ENCODE measurements at regions not wholly inside any gene's neighbourhood (a gene's known extent, or its start where the extent isn't known, plus 50 kb on each side); places are given as distances from the start of the nearest gene placed in this dataset.
A peak's percentile ranks its signal among the peaks of the same experiment; 100 is the strongest.

- DNase-seq (ENCODE audit: low read depth): no peak
- no peak overlapping the region for H3K4me3 ChIP-seq (ENCODE audit: control insufficient read depth, low read depth, low read length)
- no peak for TF ChIP-seq CTCF (IDR thresholded peaks at IDR 0.05; ENCODE audit: control insufficient read depth, insufficient read depth, low read depth, low read length, missing control alignments)
These were observed 856.8 kb upstream of the ACVR2A start for GRCh38 chr2:146987996-146988395.

GRCh38 chr2:146986161-146986560 lies 858.7 kb upstream of the ACVR2A start:
- DNase-seq (ENCODE audit: low read depth): no peak
- no peak for TF ChIP-seq CTCF (IDR thresholded peaks at IDR 0.05; ENCODE audit: control insufficient read depth, insufficient read depth, low read depth, low read length, missing control alignments)
- no peak overlapping the region for H3K4me3 ChIP-seq (ENCODE audit: control insufficient read depth, low read depth, low read length)

- DNase-seq (ENCODE audit: low read depth): no peak
- no peak for TF ChIP-seq CTCF (IDR thresholded peaks at IDR 0.05; ENCODE audit: control insufficient read depth, insufficient read depth, low read depth, low read length, missing control alignments)
- no peak overlapping the region for H3K4me3 ChIP-seq (ENCODE audit: control insufficient read depth, low read depth, low read length)
These were observed 859.1 kb upstream of the ACVR2A start for GRCh38 chr2:146985753-146986152.

GRCh38 chr2:146984014-146984413 lies 860.8 kb upstream of the ACVR2A start:
- no peak overlapping the region for H3K4me3 ChIP-seq (ENCODE audit: control insufficient read depth, low read depth, low read length)
- no peak for DNase-seq (ENCODE audit: low read depth)

GRCh38 chr2:146982393-146982846 lies 862.4 kb upstream of the ACVR2A start:
- H3K4me3 ChIP-seq (ENCODE audit: control insufficient read depth, low read depth, low read length): no peak overlapping the region
- TF ChIP-seq CTCF (IDR thresholded peaks at IDR 0.05; ENCODE audit: control insufficient read depth, insufficient read depth, low read depth, low read length, missing control alignments): no peak
- peak; percentile 59 for DNase-seq (ENCODE audit: low read depth)

More at GRCh38 chr2:146984014-146984413, 860.8 kb upstream of the ACVR2A start:
- TF ChIP-seq CTCF (IDR thresholded peaks at IDR 0.05; ENCODE audit: control insufficient read depth, insufficient read depth, low read depth, low read length, missing control alignments): no peak

GRCh38 chr2:146981921-146982320 lies 862.9 kb upstream of the ACVR2A start:
- TF ChIP-seq CTCF (IDR thresholded peaks at IDR 0.05; ENCODE audit: control insufficient read depth, insufficient read depth, low read depth, low read length, missing control alignments): no peak

GRCh38 chr2:146979746-146980145 lies 865.1 kb upstream of the ACVR2A start:
- H3K4me3 ChIP-seq (ENCODE audit: control insufficient read depth, low read depth, low read length): no peak overlapping the region
- no peak for TF ChIP-seq CTCF (IDR thresholded peaks at IDR 0.05; ENCODE audit: control insufficient read depth, insufficient read depth, low read depth, low read length, missing control alignments)
- no peak for DNase-seq (ENCODE audit: low read depth)

More at GRCh38 chr2:146981921-146982320, 862.9 kb upstream of the ACVR2A start:
- no peak overlapping the region for H3K4me3 ChIP-seq (ENCODE audit: control insufficient read depth, low read depth, low read length)
- DNase-seq (ENCODE audit: low read depth): no peak
